ENCODE measurements at regions not wholly inside any gene's neighbourhood (a gene's known extent, or its start where the extent isn't known, plus 50 kb on each side); places are given as distances from the start of the nearest gene placed in this dataset.

DNA sequence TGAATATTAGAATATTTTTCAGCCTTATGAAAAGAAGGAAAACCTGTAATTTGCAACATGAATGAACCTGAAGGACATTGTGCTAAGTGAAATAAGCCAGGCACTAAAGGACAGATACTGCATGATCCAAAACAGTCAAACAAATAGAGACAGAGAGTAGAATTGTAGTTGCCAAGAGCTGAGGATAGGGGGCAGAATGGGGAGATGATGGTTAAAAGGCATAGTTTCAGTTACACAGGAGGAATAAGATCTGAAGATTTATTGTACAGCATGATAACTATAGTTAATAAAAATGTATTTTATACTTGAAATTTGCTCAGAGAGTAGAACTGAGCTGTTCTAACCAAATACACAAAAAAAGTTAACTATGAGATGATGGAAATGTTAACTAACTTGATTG is 149.0 kb upstream of the TMEM106B start:
- TF ChIP-seq, protein P1, sequence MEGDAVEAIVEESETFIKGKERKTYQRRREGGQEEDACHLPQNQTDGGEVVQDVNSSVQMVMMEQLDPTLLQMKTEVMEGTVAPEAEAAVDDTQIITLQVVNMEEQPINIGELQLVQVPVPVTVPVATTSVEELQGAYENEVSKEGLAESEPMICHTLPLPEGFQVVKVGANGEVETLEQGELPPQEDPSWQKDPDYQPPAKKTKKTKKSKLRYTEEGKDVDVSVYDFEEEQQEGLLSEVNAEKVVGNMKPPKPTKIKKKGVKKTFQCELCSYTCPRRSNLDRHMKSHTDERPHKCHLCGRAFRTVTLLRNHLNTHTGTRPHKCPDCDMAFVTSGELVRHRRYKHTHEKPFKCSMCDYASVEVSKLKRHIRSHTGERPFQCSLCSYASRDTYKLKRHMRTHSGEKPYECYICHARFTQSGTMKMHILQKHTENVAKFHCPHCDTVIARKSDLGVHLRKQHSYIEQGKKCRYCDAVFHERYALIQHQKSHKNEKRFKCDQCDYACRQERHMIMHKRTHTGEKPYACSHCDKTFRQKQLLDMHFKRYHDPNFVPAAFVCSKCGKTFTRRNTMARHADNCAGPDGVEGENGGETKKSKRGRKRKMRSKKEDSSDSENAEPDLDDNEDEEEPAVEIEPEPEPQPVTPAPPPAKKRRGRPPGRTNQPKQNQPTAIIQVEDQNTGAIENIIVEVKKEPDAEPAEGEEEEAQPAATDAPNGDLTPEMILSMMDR (conservative IDR thresholded peaks at IDR 0.05; ENCODE audit: low read length), result peak; percentile 61
- TF ChIP-seq EZH2phosphoT487 (IDR thresholded peaks at IDR 0.05; ENCODE audit: borderline replicate concordance, low read depth, low read length), result no peak

Data from OCI-LY7 (cell line).